NCI-H82 (cell line): ENCODE measurements at regions not wholly inside any gene's neighbourhood (a gene's known extent, or its start where the extent isn't known, plus 50 kb on each side); places are given as distances from the start of the nearest gene placed in this dataset.
"Not testable (repeated sequence)": the region's sequence is repeated elsewhere in the genome, so short reads cannot be mapped to it uniquely, and the experiment has no call there.

Experiments used
- DNase-seq: peaks from one replicate; lab custom pipeline; 2025; lab: John Stamatoyannopoulos, UW

GRCh38 chr4:3648195-3648594 is 116.0 kb upstream of the LRPAP1 start:
- no peak for DNase-seq

DNA sequence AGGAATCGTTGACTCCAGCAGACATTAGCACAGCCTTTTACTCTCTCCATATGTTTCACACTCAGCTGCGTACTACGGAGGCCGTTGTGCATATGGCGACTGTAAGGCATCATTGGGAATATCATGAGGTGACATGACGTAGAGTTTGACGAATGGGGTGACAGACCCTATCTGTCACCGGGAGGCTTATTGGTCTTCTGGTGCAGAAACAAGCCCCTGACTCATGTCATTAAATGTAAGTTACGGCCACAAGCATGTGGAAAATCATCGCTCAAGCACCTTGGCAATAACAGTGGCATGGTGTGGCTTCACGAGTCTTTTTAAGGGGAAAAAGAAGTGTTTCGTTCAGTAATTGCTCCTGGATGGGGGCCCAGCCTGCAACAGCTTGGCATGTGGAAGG is 115.2 kb upstream of the LRPAP1 start:
- no peak for DNase-seq

DNA sequence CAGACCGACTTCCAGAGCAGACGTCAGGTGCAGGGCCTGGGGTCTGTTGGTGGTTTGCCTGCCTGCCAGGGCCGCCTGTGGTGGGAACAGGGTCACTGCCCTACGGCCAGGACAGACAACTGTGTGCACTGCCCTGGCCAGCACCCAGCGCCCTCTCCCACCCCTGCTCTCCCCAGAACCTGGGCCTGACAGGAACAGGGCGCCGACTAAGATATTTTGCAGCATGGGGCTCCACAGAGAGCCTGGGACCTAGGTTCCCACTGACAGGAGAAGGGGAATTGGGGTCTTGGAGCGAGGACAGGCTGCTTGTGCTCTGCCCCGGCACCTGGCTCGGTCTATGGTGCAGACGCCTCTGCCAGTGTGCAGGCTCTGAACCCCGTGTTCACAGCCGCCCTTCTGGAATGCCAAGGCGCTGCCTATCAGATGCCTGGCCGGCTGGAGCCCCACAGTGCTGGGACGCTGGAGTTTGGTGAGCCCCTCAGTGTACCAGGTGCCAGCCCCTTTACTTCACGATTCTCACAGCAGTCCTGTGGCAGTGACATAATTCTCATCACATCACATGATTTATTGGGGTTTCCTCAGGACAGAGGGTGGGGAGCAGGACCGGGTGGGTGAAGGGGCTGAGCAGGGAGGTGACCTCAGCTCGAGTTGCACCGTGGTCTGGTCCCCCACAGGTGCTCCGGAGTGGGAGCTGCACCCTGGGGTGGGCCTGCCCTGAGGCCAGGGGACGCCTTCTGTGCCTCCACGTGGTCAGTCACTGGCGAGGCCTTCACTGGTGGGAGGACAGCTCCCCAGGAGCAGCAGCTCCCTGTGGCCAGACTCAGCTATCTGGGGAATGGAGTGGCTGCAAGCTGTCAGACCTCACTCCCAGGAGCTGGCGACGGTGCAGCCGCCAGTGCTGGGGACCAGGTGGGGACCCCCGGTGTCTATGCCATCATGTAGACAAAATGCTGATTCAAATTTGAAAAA is 113.8 kb upstream of the LRPAP1 start:
- DNase-seq, result no peak

- DNase-seq, result peak; percentile 9
Observed at GRCh38 chr4:3644849-3645627, 112.8 kb upstream of the LRPAP1 start.

DNA sequence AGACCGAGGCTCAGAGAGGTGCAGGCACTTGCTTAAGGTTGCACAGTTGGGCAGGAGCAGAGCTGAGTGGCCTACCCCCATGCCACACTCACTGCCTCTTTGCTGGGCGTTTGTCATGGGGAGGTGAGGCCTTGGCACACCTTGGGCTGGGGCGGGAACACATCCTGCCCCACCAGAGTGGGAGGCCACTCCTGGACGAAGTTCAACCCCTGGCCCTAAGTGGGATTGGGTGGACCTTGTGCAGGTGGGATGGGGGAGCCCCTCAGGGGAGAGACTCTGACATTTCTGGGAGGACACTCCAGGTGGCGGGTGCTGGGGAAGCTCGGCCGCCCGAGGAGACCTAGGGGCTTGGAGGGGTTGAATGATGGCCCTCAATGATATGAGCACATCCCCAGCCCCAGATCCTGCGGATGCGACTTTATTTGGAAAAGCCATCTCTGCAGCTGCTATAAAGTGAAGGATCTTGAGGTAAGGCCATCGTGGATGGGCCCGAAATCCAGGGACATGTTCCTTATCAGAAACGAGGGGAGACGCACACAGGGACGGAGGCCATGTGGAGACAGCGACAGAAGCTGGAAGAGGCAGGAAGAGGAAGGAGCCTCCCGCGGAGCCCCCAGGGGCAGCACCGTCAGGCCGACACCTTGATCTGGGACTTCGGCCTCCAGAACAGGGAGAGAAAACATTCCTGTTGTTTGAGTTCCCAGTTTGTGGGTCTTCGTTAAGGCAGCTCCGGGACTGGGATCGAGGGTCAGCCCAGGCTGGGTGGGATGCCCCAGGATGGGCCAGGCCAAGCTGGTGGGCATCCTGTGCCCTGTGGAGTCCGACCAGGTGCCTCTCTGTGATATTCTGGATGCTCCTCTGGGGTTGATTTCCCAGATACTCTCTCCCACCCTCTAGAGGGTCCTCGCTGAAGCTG is 111.6 kb upstream of the LRPAP1 start:
- no peak for DNase-seq

DNA sequence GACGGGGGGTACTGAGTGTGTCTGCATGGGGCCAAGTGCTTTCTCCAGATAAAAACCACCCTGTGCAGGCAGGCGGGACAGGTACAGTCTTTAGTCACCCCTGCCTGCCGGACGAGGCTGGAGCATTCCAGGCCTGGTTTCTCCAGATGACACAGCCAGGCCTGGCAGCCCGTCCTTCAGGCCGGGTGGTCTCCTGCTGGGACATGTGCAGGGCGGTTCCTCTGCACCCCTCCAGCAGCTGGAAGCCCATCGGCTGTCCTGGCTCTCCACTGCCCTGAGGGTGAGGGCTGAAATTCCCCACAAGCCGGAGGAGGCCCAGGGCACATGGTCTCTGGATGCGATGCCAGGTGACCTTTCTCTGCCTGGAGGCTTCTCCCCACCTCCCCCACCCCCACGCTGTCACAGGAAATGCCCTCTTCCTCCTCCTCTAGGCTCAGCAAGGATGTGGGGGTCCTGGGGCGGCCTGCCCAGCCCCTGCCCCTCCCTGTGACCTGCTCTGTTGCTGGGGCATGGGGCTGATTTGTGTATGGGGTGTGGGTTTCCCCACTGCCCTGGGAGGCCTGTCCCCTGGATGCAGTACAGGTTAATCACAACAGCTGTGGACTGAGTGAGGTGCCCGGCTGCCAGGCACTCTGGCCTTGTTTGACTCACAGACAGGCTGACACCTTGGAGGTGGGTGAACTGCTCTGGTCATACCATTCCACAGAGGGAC is 110.7 kb upstream of the LRPAP1 start:
- DNase-seq, result no peak

DNA sequence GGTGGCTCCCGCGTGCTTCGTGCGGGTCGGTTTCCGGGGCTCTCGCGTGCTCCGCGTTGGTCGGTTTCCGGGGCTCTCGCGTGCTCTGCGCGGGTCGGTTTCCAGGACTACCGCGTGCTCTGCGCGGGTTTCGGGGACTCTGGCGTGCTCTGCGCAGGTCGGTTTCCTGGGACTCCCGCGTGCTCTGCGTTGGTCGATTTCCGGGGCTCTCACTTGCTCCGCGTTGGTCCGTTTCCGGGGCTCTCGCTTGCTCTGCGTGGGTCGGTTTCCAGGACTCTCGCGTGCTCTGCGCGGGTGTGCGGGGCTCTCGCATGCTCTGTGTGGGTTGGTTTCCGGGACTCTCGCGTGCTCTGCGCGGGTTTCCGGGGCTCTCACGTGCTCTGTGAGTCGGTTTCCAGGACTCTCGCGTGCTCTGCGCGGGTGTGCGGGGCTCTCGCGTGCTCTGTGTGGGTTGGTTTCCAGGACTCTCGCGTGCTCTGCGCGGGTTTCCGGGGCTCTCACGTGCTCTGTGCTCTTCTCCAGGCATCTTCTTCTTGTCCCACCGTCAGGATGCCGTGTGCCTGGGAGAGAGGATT is 109.9 kb upstream of the LRPAP1 start:
- no peak for DNase-seq

DNA sequence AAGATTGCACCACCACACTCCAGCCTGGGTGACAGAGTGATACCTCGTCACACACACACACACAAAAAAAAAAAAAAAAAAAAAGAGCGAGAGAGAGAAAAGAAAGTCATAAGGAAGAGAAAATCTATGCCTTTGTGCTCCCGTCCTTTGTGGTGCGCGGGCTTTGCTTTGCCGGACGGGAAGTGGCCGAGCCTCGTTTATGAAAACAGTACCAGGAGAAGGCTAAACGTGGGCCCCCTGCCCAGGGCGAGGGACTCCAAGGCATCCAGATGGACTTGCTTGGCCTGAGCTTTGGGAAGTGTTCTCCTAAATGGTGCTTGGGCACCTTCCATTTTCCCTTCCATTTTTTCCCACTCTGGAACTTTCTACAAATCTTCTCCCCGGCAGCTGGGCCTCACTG is 109.3 kb upstream of the LRPAP1 start:
- no peak for DNase-seq

GRCh38 chr4:3640587-3640962 is 108.4 kb upstream of the LRPAP1 start:
- no peak for DNase-seq

- DNase-seq, result no peak
Observed at GRCh38 chr4:3639613-3640586, 107.7 kb upstream of the LRPAP1 start.

DNA sequence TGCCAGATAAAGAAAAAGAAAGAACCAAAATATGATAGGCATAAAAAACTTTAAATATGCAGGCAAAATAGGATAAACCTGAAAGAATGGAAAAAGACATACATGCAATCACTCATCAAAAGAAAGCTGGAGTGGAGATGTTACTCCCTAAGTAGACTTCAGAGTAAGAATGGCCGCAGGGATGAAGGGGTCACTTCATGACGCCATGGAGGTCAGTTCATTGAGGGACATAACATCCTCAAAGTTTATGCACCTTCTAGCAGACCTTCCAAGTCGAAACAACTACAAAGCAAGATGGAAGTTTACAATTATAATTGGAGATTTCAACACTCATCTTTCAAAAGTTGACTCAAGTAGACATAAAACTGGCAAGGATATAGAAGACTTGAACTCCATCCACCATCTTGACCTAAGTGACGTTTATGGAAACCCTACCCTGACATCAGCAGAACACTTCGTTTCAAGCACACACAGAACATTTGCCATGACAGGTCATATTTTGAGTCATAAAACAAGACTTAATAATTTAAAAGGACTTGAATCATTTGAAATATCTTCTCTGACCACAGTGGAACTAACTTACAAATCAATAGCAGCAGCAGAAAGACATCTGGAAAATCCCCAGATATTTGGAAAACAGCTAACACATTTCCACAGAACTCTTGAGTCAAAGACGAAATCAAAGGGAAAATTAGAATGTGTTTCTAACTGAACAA is 106.0 kb upstream of the LRPAP1 start:
- DNase-seq, result no peak

GRCh38 chr4:3637326-3638016 is 105.2 kb upstream of the LRPAP1 start:
- DNase-seq, result no peak

- DNase-seq, result no peak
Observed at GRCh38 chr4:3636646-3637320, 104.6 kb upstream of the LRPAP1 start.

- DNase-seq, result not testable (repeated sequence)
Observed at GRCh38 chr4:3636020-3636419, 103.8 kb upstream of the LRPAP1 start.

- DNase-seq, result no peak
Observed at GRCh38 chr4:3634894-3635820, 102.9 kb upstream of the LRPAP1 start.

DNA sequence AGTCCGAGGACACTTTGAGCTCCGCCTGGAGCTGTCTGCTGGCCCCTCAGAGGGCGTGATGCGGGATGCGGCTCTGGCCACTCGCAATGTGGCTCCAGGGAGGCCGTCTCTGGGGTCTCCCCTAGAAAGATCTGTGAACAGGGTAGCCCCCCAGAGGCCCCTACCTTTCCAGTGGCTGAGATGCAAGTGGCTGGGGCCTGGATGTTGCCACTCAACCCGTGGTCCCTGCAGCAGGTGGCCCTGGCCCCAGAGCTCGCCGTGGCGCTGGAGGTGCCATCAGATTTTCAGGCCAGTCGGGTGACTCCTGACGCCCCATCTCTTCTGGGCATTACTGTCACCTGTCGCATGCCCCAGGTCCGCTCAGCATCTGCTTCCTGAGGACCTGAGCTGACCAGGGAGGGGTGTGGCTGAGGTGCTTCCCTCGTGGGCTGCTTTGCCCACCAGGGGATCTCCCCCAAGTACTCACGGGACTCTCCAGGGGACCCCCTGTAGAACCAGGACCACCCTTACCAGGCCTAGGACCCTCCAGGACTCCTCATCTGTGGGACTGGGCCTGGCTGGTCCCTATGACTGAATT is 102.1 kb upstream of the LRPAP1 start:
- DNase-seq, result no peak
